A204.1 (cell line): ENCODE measurements at regions not wholly inside any gene's neighbourhood (a gene's known extent, or its start where the extent isn't known, plus 50 kb on each side); places are given as distances from the start of the nearest gene placed in this dataset.
"Not testable (repeated sequence)": the region's sequence is repeated elsewhere in the genome, so short reads cannot be mapped to it uniquely, and the experiment has no call there.

Source experiments
- FAIRE-seq: peaks from 2 replicates; lab custom pipeline; 2012; peaks lifted over from hg19 to GRCh38; lab: Jason Lieb, UNC

DNA sequence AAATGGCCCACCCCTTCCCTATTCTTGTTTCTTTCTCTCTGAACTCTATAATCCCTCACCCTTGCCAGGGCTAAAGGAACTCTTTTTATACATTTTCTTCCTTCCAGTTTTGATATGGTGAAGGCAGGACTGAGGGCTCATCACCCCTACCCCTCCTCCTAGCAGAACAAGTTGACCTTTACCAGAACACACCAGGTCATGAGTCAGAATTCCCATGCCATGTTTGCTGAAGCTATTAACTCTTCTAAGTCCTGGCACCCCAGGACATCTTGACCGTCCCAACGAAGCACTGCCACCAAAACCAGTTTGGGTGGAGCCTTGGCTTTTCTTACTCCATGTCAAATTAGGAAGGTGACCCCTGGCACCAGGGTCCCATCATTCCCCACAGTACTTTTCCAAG is 57.5 kb upstream of the DYNLT3 start:
- FAIRE-seq, result no peak

GRCh38 chrX:37905436-37906147 is 58.2 kb upstream of the DYNLT3 start:
- no peak for FAIRE-seq

DNA sequence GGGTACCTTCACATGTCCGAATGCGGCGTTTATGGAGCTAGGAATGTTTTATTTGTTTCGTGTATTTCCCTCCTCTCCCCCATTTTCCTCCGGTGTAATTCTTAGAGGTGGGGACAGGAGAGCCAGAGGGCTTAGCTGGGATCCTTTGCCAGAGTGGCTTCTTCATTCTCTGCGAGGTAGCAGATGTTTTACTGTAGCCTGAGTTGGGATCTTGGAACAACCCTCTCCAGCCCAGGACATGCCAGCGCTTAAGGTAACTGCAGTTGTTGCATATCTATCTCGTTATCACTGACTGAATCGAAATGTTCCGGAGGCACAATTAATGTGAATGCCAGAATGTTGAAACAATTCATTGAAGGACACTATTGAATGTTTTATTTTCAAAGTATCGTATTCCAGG is 59.0 kb upstream of the DYNLT3 start:
- no peak for FAIRE-seq

- FAIRE-seq, result no peak
Observed at GRCh38 chrX:37910186-37910585, 62.8 kb upstream of the DYNLT3 start.

GRCh38 chrX:37912304-37912703 is 64.9 kb upstream of the DYNLT3 start:
- no peak for FAIRE-seq

GRCh38 chrX:37912777-37913176 is 65.4 kb upstream of the DYNLT3 start:
- no peak for FAIRE-seq

- no peak for FAIRE-seq
Observed at GRCh38 chrX:37918168-37918567, 70.8 kb upstream of the DYNLT3 start.

- FAIRE-seq, result no peak
Observed at GRCh38 chrX:37918703-37919102, 71.3 kb upstream of the DYNLT3 start.

DNA sequence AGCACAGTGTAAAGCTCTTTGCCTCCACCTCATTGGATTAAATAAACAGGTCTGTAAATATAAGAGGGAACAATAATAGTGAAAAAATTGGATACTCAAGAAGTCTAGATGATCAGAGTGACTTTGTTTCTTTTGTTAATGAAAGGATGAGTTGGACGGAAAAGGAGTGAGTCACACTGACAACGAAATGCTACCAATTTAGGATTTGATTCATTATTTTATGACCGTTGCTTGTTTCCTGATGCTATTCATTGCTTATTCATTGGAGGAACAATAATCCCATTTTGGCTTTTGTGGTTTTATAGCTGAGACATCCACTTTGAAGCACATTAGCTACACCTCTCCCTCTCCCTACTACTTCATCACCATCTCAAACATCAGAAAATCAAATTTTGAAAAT is 74.4 kb upstream of the DYNLT3 start:
- no peak for FAIRE-seq

DNA sequence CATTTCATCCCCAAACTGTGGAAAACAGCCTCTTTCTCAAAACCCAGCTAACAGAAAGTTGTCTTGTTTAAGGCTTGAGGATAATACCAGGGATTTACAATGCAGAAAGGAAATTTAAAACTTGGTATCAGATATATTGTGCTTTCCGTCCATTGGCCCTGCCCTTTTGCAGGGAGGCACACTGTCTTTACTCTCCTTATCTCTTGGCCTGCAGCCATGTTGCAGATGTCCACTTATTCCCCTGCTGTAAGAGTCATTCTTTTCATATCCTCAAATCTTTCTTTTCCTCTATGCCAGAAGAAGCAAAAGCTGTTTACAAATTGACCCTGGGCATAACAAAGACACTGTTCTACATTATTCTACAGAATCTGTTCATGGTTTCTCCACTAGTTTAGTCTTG is 75.6 kb upstream of the DYNLT3 start:
- no peak for FAIRE-seq

DNA sequence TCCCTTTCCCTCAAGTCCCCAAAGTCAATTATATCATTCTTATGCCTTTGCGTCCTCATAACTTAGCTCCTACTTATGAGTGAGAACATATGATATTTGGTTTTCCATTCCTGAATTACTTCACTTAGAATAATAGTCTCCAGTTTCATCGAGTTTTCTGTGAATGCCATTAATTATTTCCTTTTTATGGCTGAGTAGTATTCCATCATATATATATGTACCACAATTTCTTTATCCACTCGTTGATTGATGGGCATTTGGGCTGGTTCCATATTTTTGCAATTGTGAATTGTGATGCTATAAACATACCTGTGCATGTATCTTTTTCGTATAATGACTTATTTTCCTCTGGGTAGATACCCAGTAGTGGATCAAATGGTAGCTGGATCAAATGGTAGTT is 78.4 kb upstream of the DYNLT3 start:
- FAIRE-seq, result not testable (repeated sequence)

DNA sequence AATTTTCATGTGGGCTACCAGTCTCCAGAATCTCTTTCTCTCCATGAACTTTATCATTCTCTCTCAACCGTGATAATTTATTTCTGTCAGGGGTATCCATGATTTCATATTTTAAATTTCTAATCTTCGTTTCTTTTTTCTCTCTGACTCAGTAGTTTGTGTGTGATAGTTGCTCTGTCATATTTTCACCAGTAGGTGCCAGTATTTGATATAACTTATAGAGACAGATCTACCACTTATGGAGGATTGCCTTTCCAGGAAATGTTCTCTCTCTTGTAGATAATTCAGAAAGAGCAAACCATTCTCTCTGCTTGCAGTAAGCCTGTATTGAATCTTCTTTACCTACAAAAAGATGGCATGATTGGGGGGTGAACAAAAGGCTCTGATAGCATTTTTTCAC is 79.3 kb upstream of the DYNLT3 start:
- FAIRE-seq, result peak; percentile 87

DNA sequence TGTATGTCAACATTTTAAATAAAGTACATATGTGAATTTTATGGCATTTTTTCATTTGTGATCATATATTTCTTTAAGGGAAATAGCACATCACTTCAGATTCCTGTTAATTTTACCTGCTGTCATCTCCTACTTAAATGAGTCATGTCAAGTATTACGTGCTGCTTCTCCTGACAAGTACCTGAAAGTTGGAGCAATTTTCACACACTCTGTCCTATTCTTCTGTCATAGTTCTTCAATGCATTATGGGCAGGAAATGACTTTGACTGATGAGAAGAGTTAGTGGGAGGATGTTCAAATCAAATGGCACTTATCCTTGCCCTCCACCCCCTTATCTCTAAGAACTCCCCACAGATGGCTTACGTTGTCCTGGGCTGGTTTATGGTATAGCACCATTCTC is 64.2 kb upstream of the SYTL5 start:
- FAIRE-seq, result no peak

DNA sequence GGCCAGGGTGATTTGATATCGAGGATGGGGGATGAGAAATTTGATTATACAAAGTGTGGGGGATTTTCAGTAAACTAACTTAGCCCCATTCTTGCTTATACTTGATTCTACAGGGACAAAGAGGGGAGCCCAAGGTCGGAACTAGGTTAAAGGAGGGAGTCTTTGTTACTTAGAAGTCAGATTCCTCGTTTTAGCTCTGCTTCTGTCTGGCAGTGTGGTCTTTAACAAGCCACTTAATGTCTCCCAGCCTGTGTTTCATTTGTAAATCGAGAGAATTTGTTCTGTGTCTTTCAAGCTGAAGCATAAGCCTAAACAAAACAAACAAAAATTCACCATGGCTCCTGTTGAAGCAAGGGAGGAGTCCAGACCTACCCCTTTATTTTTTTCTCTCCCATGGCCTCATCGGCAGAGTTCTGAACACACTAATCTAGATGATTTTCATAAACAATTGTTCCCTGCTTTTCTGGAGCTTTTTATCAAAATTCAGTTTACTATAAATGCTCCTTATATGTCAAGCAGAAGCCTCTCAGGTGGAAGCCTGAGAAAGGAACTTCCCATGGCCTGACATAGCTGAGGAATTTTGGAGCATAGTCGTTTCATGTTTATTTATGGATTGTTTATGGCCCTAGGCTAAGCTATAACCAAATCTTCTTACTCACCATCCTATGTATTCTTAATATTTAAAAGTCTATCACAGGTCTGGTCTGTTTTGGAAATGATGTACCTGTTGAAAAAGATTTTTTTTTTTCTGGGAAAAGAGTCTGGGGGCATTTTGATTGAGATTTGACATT is 62.6 kb upstream of the SYTL5 start:
- no peak for FAIRE-seq

DNA sequence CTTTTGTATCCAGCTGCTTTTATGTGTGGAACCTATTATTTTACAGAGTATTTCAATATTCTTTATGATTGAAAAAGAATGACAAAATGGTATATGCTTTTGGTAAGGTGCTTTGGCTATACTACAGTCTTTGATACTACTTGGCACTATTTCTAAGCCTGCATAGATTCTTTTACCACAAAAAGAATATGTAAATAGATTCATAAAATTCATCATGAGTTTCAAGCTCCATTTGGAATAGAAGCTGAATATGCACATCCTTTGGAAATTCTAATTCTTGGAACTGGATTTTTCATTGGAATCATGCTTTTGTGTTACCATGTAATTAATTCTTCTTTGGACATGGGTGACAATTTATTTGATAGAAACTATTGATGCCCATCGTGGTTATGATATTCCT is 60.2 kb upstream of the SYTL5 start:
- FAIRE-seq, result no peak

DNA sequence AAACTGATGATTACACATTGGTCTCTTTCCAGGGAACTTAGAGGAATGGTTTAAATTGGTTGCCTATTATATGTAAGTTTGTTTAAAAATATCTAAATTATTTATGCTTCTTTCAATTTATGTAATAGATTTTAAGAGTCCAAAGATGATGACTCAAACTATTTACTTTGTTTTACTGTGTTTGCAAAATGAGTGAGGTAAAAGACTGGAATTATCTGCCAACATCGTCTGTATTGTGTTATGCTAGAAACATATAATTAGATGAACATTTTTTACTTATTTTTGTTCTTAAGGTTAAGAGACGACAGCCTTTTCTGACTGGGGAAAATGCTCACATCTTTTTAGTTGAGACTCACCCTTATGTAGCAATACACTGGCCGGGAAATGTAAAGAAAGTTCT is 51.1 kb upstream of the SYTL5 start:
- FAIRE-seq, result no peak

GRCh38 chrX:37956223-37956622 is 50.1 kb upstream of the SYTL5 start:
- FAIRE-seq, result no peak
